HG02642 (cell line): ENCODE measurements at regions not wholly inside any gene's neighbourhood (a gene's known extent, or its start where the extent isn't known, plus 50 kb on each side); places are given as distances from the start of the nearest gene placed in this dataset.
A peak's percentile ranks its signal among the peaks of the same experiment; 100 is the strongest.
"Not testable (repeated sequence)": the region's sequence is repeated elsewhere in the genome, so short reads cannot be mapped to it uniquely, and the experiment has no call there.

Source experiments
- ATAC-seq: cut with Tn5 transposase; IDR thresholded peaks from one replicate; pipeline ENCODE4 v1.9.1; 2021; ENCODE audit warnings: mild to moderate bottlenecking; ENCODE audit not compliant: unreplicated experiment, poor library complexity

DNA sequence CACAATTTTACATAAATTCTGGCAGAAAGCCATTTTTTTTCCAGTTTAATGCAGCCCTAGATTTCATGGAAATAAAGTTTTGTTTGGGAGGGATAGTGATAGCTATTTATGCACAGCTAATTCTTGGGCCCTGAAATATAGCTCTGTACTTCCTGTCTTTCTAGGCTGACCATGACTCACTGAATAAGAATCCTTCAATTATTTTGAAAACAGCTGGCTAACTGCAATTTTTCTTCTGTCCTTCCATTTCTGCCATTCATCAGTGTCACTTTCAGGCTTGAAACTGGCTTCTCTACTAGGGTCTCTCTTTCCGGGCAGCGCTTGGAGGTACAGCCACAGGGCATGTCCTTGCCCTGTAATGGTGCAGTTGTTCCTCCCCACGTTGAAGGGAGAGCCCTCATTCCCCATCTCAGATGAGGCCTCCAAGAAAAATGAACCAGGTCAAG is 97.1 kb upstream of the TMEM178A start:
- ATAC-seq = no peak

DNA sequence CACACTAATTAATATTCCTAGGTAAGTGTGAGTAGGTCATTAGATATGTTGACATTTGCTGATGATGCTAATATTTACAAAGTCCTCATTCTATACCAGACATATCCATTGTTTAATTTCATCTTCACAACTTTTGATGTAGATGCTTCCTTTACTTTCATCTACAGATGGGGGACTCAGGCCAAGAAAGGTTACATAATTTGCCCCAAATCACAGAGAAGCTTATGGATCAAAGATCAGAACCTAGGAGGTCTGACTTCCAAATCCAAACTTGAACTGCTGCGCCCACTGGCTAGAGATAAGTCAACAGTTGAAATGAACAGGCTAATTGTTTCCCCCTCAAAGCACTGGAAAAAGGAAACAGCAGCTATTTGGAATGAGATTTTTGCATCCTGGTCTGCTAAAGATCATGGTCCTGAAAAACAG is 95.6 kb upstream of the TMEM178A start:
- ATAC-seq = no peak

DNA sequence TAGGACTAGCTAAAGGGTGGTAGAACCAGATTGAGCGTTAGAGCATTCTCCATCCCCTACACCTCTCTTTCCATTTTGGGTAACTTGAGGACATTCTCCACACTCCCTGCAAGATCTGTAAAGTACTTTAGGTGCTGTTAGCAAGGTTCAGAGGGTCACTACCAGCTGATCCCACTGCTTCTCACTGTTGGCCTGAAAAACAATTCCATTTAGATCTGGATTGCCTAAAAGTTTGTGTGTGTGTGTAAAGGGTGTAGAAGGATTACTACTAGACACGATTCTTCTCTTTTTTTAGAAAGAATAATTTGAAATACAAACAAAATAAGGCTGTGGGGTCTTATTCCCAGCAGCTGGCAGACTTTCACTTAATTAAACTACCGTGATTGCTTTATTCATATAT is 95.1 kb upstream of the TMEM178A start:
- no peak for ATAC-seq

DNA sequence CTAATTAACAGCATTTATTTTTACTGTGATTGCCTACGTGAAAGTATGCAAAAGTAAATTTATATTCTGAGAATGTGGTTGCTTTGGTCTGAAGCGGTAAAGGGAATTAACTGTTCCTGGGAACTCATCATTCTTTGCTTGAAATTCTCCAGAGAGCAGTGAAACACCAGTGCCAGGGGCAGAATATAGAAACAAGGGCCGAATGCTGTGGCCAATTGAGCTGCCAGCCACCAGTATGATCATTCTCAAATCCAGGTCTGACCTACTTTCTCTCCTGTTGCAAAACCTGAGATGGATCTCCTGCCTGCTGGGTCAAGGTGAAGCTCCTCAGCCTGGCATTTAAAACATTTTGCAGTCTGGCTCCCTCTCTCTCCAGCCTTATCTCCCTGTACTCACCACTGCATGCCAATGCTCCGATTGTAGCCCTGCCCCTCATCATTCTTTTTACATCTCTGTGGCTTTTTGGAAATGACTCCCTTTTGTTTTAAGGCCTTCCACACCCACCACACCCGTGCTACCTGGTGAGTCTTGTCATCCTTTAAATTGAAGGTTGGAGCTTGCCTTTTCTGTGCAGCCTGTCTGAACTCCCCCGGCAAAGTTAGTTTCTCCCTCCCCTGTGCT is 94.5 kb upstream of the TMEM178A start:
- no peak for ATAC-seq

DNA sequence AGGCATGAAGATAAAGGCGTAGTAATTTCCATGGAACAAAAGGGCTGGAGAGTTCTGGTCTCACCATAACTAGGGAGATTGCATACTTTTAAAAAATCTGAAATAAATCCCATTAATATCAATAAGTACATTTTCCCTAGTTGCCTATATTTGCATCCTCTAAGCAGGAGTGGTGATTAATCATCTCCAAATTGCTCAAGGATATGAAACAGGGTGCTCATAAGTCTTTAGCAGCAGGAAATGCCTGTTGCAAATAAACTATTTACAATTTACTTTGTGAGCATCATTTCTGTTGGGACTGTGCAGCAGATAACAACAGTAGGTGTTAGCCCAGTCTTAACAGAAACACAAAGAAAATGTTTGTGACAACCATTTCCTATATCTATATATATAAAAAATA is 92.4 kb upstream of the TMEM178A start:
- ATAC-seq = no peak

DNA sequence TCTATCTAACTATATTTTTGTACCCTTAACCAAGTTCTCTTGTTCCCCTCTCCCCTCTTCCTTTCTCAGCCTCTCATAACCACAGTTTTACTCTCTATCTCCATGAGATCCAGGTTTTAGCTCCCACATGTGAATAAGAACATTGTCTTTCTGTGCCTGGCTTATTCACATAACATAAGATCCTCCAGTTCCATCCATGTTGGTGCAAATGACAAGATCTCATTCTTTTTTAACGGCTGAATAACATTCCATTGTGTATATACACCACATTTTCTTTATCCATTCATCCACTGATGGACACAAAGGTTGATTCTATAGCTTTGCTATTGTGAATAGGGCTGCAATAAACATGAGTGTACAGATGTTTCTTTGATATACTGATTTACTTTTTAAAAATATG is 83.9 kb upstream of the TMEM178A start:
- ATAC-seq = no peak

DNA sequence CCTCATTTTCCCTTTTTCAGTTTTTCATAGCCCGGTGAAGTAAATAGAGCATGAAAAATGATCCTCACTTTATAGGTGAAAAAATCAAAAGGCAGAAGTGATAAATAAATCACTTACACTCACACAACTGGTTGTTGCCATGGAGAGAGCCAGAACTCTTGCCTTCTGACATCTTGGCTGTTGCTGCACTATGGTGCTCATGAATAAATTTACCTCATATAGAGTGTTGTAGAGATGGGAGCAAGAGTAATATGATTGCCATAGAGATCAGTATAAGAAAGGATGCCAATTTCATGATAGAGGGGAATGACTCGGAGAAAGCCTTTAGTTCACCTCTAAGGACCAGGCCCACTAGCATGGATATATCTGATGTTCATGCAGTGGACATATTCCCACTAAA is 82.5 kb upstream of the TMEM178A start:
- no peak for ATAC-seq

DNA sequence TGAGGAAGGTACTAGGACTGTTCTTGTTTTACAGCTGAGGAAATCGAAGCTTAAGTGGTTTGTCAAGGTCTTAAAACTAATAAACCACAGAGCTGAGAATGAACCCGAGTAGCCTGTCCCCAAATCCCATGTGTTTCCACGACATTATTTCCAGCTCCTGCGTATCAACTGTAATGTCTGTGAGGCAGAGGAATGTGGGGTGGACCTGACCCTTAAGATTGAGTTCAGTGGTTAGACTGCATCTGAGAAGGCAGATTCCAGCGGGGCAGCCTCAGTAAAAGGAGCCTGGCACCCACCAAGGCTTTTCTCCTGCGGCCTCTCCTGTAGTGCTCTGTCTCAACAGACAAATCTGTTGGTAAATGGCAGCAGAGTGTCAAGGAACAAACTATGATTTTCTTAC is 81.9 kb upstream of the TMEM178A start:
- no peak for ATAC-seq

DNA sequence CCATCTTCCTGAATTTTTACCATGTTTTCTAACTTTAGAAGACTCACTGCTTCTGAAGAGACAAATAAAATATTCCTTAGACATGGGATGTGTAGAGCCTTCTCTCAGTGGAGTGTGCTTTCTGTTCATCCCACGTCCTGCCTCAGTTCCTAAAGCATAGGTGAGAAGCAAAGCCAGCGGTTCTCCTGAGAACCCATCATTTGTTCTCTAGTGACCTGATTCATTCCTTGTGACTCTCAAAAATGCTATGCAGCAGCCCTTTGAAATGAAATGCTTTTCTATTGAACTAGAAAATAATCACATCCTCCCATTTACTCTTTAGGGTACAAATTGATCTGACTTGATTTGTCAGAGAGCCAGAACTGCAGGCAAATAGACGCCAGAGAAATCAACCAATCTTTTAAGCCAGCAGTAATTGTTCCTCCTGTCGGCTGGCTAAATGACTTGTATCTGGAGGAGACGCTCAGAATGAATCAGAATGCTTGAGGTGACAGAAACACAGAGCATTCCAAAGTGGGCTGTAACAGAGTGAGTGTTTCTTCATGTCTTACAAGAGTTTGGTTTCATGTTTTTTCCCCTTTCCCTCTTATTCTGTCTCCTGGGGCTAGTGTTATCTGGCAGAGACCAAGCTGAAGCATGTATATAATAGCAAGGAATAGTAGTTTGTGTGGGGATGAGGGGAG is 81.3 kb upstream of the TMEM178A start:
- no peak for ATAC-seq

DNA sequence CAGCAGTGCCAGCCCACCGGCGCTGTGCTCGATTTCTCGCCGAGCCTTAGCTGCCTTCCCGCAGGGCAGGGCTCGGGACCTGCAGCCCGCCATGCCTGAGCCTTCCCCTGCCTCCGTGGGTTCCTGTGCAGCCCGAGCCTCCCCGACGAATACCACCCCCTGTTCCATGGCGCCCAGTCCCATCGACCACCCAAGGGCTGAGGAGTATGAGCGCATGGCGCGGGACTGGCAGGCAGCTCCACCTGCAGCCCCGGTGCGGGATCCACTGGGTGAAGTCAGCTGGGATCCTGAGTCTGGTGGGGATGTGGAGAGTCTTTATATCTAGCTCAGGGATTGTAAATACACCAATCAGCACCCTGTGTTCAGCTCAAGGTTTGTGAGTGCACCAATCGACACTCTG is 80.2 kb upstream of the TMEM178A start:
- ATAC-seq = not testable (repeated sequence)

DNA sequence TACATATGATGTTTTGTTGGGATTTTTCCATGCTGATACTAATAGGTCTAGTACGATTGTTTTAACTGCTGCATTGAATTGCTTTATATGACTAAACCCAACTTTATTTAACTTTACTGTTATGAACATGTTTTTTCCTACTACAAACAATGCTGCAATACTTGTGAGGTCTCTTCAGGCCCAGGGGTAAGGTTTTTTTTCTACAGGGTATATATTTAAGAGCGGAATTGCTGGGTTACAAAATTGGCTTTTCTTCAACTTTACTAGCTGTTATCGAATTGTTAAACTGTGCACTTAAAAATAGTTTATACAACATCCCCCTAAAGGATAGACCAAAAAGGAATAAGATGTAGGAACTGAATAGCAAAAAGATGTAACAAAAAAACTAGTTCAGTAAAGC is 78.5 kb upstream of the TMEM178A start:
- no peak for ATAC-seq

DNA sequence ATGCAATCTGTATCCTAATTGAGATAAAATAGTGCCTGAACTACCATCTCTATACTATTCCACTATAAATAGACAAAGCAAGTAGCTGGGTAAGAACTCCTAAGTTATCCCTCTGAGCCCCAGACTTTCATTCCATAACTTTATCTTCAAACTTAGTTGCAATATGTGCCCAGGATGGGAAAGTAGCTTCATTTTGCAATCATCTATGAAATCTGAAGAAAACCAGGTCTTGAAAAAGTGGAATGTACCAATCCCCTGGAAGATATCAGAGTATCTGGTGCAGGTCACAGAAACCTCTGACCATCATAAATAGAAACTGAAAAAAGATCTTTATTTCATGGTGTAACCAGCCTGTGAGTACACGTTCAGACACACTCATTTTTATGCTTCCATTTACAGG is 78.1 kb upstream of the TMEM178A start:
- no peak for ATAC-seq

DNA sequence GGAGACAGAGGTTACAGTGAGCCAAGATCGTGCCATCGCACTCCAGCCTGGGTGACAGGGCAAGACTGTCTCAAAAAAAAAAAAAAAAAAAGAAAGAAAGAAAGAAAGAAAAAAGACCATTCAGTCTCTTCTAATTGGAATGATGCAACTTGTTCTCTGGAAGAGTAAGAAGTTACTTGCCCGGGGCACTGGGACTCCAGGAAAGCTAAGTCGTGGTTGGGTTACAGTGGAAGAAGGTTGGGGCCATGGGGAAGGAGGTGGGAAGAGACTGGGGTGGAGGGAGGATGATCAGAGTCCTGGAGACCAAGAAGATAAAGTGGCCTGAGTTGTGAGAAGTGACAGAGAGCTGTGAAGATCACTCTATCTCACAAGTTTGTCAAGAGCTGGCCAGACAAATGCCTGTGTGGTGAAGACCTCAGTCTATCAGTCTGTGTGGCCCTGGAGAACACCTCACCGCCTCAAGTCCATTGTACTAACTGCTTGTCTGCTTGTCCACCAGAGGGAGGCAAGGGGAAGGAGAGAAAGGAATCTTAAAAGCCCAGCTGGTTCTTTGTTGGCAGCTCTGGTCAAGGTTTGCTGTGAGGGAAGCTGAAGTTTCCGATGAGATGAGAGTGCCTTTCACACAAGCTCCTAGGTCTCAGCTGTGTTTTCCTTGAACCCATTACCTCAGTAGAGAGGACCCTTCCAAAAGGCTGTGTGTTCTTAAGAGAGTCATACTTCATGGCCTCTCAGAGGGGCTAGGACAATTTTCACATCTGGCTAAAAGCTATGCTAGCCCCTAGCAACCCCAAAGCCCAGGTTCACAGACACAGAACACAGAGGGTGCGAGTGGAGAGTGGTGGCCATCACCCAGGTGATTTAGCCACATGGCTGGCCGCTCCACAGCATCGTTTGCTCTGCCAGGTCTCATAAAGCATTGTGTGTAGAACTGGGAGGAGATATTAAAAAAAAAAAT is 72.0 kb upstream of the TMEM178A start:
- peak; percentile 77 for ATAC-seq

DNA sequence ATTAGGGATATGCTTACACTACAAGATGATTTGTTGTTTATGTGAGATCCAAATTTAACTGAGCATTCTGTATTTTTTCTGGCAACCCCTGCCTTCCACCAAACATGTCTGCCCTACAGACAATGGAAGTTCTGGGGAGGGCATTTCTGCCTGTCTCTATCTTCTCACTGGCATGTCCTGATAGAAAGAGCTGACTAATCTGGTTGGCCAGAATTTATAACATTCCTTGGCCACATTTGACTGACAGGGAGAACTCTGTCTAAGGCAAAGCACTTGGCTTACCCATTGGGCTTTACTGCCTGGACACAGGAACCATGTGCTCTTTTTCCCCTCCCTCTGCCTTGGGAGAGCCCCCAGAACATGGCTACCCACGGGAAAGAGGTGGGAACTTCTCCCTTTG is 70.6 kb upstream of the TMEM178A start:
- ATAC-seq = no peak

DNA sequence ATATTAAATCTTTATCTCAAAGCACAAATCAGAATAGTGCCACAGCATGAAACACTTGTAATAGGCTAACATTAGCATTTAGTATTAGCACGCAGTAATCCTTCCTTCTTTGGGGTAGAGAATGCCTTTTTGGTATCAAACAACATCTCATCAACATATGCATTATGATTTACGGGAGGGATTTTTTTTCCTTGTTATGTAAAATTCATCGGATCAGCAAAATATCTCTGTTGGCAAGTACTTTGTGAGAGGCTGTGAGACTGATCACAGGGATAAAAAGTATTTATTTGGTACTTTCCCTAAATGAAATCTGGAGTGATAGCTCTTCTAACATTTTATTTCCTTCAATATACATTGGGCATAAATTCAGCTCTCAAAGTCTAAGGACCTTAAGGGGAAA is 68.4 kb upstream of the TMEM178A start:
- ATAC-seq = no peak

DNA sequence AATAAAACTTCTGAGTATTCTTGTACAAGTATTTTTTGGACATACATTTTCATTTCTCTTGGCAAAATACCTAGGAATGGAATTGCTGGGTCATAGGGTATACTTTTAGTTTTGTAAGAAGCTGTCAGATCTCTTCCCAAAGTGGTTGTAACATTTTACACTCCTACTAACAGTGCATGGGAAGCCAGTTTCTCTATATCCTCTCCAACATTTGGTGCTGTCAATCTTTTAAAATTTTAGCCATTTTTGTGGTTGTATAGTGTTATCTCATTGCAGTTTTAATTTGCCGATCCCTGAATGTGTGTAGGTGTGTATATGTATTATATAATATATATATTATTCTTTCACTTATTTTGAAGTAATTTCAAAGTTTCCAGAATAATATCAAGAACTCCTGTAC is 63.1 kb upstream of the TMEM178A start:
- no peak for ATAC-seq

DNA sequence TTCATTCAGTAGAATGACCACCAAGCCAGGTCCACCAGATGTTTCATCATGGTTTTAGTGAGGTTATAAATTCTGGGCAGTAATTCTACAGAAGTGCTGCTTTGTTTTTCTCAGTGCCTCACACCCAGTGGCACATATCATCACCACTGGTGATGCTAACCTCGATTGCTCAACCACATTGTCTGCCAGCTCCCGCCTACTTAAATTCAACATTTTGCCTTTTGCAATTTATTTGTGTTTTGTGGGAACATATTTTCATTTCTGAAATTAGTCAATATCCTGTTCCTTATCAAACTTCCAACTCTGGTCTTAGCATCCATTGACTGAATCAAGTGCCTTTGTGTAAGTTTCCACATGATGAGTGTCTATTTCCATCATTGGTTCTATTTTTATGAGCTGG is 62.3 kb upstream of the TMEM178A start:
- ATAC-seq = no peak

DNA sequence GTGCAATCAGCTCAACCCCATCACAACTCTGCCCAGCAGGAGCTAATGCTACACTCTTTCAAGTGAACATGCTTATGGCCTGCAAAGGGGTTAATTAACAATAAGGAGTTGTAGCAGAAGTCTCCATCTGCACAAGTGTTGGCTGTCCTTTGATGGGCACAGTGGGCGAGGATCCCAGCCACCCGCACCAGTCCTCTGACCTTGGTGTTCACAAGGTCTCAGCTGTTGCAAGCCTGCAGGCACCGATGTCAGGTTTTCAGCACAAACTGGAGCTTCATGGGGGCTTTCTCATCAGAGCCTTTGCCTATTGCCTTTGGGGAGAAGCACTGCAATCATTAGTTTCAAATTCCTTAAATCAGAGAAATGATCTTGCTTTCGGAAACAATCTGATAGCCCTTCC is 60.9 kb upstream of the TMEM178A start:
- ATAC-seq = no peak

DNA sequence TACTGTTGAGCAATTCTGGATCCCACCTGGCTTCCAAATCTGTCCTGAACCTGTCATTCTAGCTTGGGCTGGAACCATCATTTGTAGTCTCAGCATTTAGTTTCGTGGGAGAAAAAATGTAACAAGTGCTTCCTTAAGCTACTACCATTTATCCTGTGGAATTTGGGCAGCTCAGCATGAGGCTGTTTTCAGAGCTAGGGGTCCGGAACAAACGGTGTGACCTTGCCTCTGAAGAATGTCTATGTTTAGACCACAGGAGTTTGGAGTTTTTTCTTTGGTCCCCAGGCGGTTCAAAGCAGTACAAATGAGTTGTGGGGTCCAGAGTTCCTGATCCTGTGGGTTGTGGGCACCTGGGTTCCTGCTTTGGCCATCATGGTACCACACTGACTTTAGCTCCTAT is 59.1 kb upstream of the TMEM178A start:
- no peak for ATAC-seq

DNA sequence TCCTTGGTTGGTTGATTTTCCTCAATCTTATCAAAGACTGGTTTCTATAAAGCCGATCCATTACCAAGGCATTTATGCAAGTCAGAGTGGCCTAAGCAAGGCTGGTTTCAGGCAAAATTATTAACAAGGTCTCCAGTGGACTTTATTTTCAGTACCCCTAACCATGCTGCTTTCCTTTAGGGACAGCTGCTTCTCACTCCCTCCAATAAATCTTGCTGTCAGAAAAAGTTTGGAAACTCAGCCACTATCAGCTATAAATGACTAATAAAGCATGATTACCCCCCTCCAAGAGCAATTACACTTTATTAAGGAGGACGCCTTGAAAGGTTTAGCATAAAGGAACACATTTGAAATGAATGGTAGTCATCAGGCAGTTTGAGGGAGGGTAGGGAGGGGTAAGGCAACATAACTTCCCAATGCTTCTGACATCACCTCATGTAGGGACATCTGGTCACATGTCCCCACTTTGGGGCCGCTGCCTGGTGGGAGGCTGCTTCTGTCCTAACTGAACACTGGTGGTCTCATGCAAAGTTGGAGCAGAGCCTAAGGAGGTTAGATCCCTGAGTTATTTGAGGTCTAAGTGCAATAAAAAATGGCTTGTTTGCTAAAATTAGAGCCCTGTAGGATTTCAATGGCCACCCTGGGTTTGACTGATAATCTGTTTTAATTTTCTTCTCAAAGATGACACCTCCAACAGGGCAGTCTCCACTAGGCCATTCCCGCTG is 58.0 kb upstream of the TMEM178A start:
- no peak for ATAC-seq

DNA sequence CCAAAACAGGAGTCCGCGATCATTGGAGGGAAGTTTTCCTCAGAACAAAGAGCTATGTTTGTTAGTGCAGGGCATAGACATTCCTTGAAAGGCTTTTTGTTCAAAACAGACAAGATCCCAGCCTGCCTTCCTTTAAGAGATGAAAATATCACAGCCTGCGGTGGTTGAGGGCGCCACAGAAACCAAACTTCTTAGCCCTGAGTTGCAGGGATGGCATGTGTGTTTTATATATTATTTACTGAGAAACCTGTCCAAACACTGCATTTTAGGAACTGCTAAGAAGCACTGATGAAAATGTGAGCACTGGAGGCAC is 57.5 kb upstream of the TMEM178A start:
- ATAC-seq = no peak
